CD14-positive monocyte (primary cell): ENCODE measurements at regions not wholly inside any gene's neighbourhood (a gene's known extent, or its start where the extent isn't known, plus 50 kb on each side); places are given as distances from the start of the nearest gene placed in this dataset.

Experiments used
- DNase-seq, 3 donors: peaks; one replicate each; pipeline ENCODE4 v3.0.0-alpha.2; 2011 to 2022
- H2AFZ ChIP-seq: 2 replicates; pipeline ENCODE4 v1.6.0; 2012; ENCODE audit warnings: mild to moderate bottlenecking, low read depth, low read length, inconsistent platforms; ENCODE audit not compliant: insufficient read depth, poor library complexity, severe bottlenecking
- H3K27ac ChIP-seq, 2 donors: 1 replicate in 1 of 2; 2 replicates in 1 of 2; pipeline ENCODE4 v1.5.1; 2012 to 2013; ENCODE audit warnings: low read length in 2 of 2, control low read depth in 1 of 2, inconsistent platforms in 1 of 2, low read depth in 1 of 2, mild to moderate bottlenecking in 1 of 2
- H3K27me3 ChIP-seq, 2 donors: one replicate each; pipeline versions ENCODE4 v1.6.0 to v1.6.1; 2011 to 2013; ENCODE audit warnings: low read length in 2 of 2; ENCODE audit not compliant: control insufficient read depth in 2 of 2, insufficient read depth in 2 of 2
- H3K36me3 ChIP-seq, 2 donors: replicated peaks in 1 of 2; 1 replicate in 1 of 2; 2 replicates in 1 of 2; pipeline versions ENCODE4 v1.5.1 to v1.6.1; 2012 to 2013; ENCODE audit warnings: low read length in 2 of 2, control low read depth in 1 of 2, inconsistent platforms in 1 of 2, mild to moderate bottlenecking in 1 of 2; ENCODE audit not compliant: insufficient read depth in 2 of 2, control insufficient read depth in 1 of 2
- H3K4me1 ChIP-seq, 2 donors: 1 replicate in 1 of 2; 2 replicates in 1 of 2; pipeline versions ENCODE4 v1.5.1 to v1.6.1; 2012 to 2013; ENCODE audit warnings: low read length in 2 of 2, control low read depth in 1 of 2, inconsistent platforms in 1 of 2, mild to moderate bottlenecking in 1 of 2, moderate library complexity in 1 of 2; ENCODE audit not compliant: insufficient read depth in 2 of 2, control insufficient read depth in 1 of 2
- H3K4me2 ChIP-seq: replicated peaks from 2 replicates; pipeline ENCODE3; 2012; ENCODE audit warnings: low read length, moderate library complexity, mild to moderate bottlenecking; ENCODE audit not compliant: poor library complexity, severe bottlenecking; ENCODE audit errors: extremely low read depth
- H3K4me3 ChIP-seq, 3 experiments: fragments of 200-600 bp in 1 of 3; sonication (generic) in 1 of 3; replicated peaks in 1 of 3; 1 replicate in 2 of 3; 2 replicates in 1 of 3; pipeline ENCODE4 v1.5.1; 2011 to 2013; ENCODE audit warnings: low read length in 3 of 3, mild to moderate bottlenecking in 3 of 3, control low read depth in 2 of 3, low read depth in 2 of 3, inconsistent platforms in 1 of 3, moderate library complexity in 1 of 3
- H3K79me2 ChIP-seq: 2 replicates; pipeline ENCODE4 v1.6.0; 2012; ENCODE audit warnings: mild to moderate bottlenecking, control low read depth, inconsistent platforms, low read length, moderate library complexity; ENCODE audit not compliant: insufficient read depth
- H3K9ac ChIP-seq: 2 replicates; pipeline ENCODE4 v1.6.0; 2017; ENCODE audit warnings: low read length, mild to moderate bottlenecking; ENCODE audit not compliant: insufficient read depth, poor library complexity, severe bottlenecking
- H3K9me3 ChIP-seq, 2 donors: replicated peaks in 1 of 2; 1 replicate in 1 of 2; 2 replicates in 1 of 2; pipeline versions ENCODE4 v1.5.1 to v1.6.1; 2012 to 2013; ENCODE audit warnings: low read length in 2 of 2, control low read depth in 1 of 2; ENCODE audit not compliant: control insufficient read depth in 1 of 2, insufficient read depth in 1 of 2
- H4K20me1 ChIP-seq: 2 replicates; pipeline ENCODE4 v1.6.0; 2012; ENCODE audit warnings: mild to moderate bottlenecking, low read length, control low read depth, moderate library complexity; ENCODE audit not compliant: insufficient read depth
- H3K27ac Mint-ChIP-seq, 7 donors: one replicate each; pipeline ENCODE4 v1.8.0; 2020; ENCODE audit warnings: mild to moderate bottlenecking in 7 of 7, mixed read lengths in 7 of 7, moderate library complexity in 6 of 7, inconsistent platforms in 2 of 7
- H3K27me3 Mint-ChIP-seq, 3 donors: one replicate each; pipeline ENCODE4 v1.8.0; 2021 to 2022; ENCODE audit warnings: low read depth in 3 of 3, mild to moderate bottlenecking in 3 of 3, mixed read lengths in 3 of 3, moderate library complexity in 3 of 3, inconsistent platforms in 1 of 3
- H3K36me3 Mint-ChIP-seq, 2 donors: one replicate each; pipeline ENCODE4 v1.8.0; 2020; ENCODE audit warnings: mixed read lengths in 2 of 2, inconsistent platforms in 1 of 2, mild to moderate bottlenecking in 1 of 2
- H3K4me1 Mint-ChIP-seq: one replicate; pipeline ENCODE4 v1.8.0; 2020; ENCODE audit warnings: mild to moderate bottlenecking, mixed read lengths
- H3K4me3 Mint-ChIP-seq, 2 donors: one replicate each; pipeline ENCODE4 v1.8.0; 2020; ENCODE audit warnings: mild to moderate bottlenecking in 2 of 2, mixed read lengths in 2 of 2, moderate library complexity in 1 of 2
- H3K9me3 Mint-ChIP-seq, 7 donors: one replicate each; pipeline ENCODE4 v1.8.0; 2020 to 2022; ENCODE audit warnings: mixed read lengths in 7 of 7, mild to moderate bottlenecking in 6 of 7, moderate library complexity in 6 of 7, inconsistent platforms in 2 of 7
- CTCF ChIP-seq: fragments of 200-600 bp; IDR thresholded peaks from one replicate; pipeline ENCODE4 v1.8.0; 2022; ENCODE audit warnings: antibody characterized with exemption, mild to moderate bottlenecking
- WGBS: methylation state at CpG from one replicate; pipeline ENCODE4 v1.1.5; 2013; ENCODE audit warnings: missing lambda C conversion rate; ENCODE audit not compliant: insufficient coverage; 5-methylcytosine and 5-hydroxymethylcytosine counted together
- intact Hi-C, 2 donors: fragments of 100-400 bp; cut with micrococcal nuclease; formaldehyde crosslinking; loops; one replicate each; pipeline versions ENCODE4 v1.15.0 to v1.15.1; 2023

GRCh38 chrX:40195368-40195767 lies 97.6 kb upstream of the BCOR start:
- no CpG with 5 or more reads among the region's 1 CpG for WGBS
- H3K27ac ChIP-seq: no peak overlapping the region
- no peak overlapping the region for H3K4me3 Mint-ChIP-seq
- H3K9me3 ChIP-seq: no peaks in the 10 kb centered on the region
- H3K27me3 Mint-ChIP-seq: peaks cover 0 to 1% (median under 1%) of the 10 kb centered on the region in 3 donors
- no peak overlapping the region for H3K27ac Mint-ChIP-seq
- no peaks in the 10 kb centered on the region for H3K79me2 ChIP-seq
- H4K20me1 ChIP-seq: no peaks in the 10 kb centered on the region
- intact Hi-C loops: no loop called here
- H3K9me3 Mint-ChIP-seq: peaks cover 0 to 6% (median 0%) of the 10 kb centered on the region in 7 donors
- no peaks in the 10 kb centered on the region for H3K27me3 ChIP-seq
- DNase-seq: no peak
- H3K36me3 ChIP-seq: no peaks in the 10 kb centered on the region
- H3K9ac ChIP-seq: no peak overlapping the region
- H2AFZ ChIP-seq: no peak overlapping the region
- no peak overlapping the region for H3K4me3 ChIP-seq
- TF ChIP-seq CTCF: no peak
- H3K4me1 Mint-ChIP-seq: no peaks in the 10 kb centered on the region
- no peaks in the 10 kb centered on the region for H3K4me1 ChIP-seq
- no peaks in the 10 kb centered on the region for H3K36me3 Mint-ChIP-seq
- H3K4me2 ChIP-seq: no peak overlapping the region

- Histone ChIP-seq H3K9me3 (no peaks in the 10 kb centered on the region), H3K4me3 (no peak overlapping the region), H3K36me3 (no peaks in the 10 kb centered on the region), H3K79me2 (no peaks in the 10 kb centered on the region), H3K27ac (no peak overlapping the region), H3K27me3 (no peaks in the 10 kb centered on the region), H4K20me1 (no peaks in the 10 kb centered on the region), H3K4me1 (no peaks in the 10 kb centered on the region), H2AFZ (no peak overlapping the region), H3K9ac (no peak overlapping the region), H3K4me2 (no peak overlapping the region)
- H3K27ac Mint-ChIP-seq: peak overlapping the region in 1 of 7 donors; percentile 31
- DNase-seq: no peak
- no peaks in the 10 kb centered on the region for H3K4me1 Mint-ChIP-seq
- peaks cover 0 to 6% (median 0%) of the 10 kb centered on the region in 7 donors for H3K9me3 Mint-ChIP-seq
- H3K27me3 Mint-ChIP-seq: peaks cover 0 to 3% (median 1%) of the 10 kb centered on the region in 3 donors
- H3K36me3 Mint-ChIP-seq: no peaks in the 10 kb centered on the region
- no CpG with 5 or more reads among the region's 1 CpG for WGBS
- H3K4me3 Mint-ChIP-seq: no peak overlapping the region
- no peak for TF ChIP-seq CTCF
- intact Hi-C loops: no loop called here
These were observed 94.4 kb upstream of the BCOR start for GRCh38 chrX:40192196-40192595.
